ENCODE measurements at regions not wholly inside any gene's neighbourhood (a gene's known extent, or its start where the extent isn't known, plus 50 kb on each side); places are given as distances from the start of the nearest gene placed in this dataset.

GRCh38 chr6:41429506-41430504 lies 94.4 kb downstream of the NCR2 start:
- no peak for DNase-seq

GRCh38 chr6:41430875-41431274 lies 95.5 kb downstream of the NCR2 start:
- DNase-seq = no peak

GRCh38 chr6:41432280-41432679 lies 96.9 kb downstream of the NCR2 start:
- DNase-seq = no peak

- DNase-seq = no peak
Observed at GRCh38 chr6:41434803-41435481, 99.5 kb downstream of the NCR2 start.

GRCh38 chr6:41437604-41438003 lies 102.2 kb downstream of the NCR2 start:
- DNase-seq = no peak

GRCh38 chr6:41438746-41439145 lies 103.3 kb downstream of the NCR2 start:
- DNase-seq = no peak

GRCh38 chr6:41439524-41440418 lies 104.4 kb downstream of the NCR2 start:
- DNase-seq = no peak

GRCh38 chr6:41440958-41441357 lies 105.2 kb upstream of the FOXP4 start:
- no peak for DNase-seq

- DNase-seq = no peak
Observed at GRCh38 chr6:41441598-41442351, 104.4 kb upstream of the FOXP4 start.

GRCh38 chr6:41442352-41442672 lies 103.9 kb upstream of the FOXP4 start:
- no peak for DNase-seq

GRCh38 chr6:41442800-41443501 lies 103.2 kb upstream of the FOXP4 start:
- peak; percentile 77 for DNase-seq

- DNase-seq = no peak
Observed at GRCh38 chr6:41443616-41444525, 102.3 kb upstream of the FOXP4 start.

GRCh38 chr6:41445261-41445660 lies 100.9 kb upstream of the FOXP4 start:
- DNase-seq = no peak

GRCh38 chr6:41446132-41446531 lies 100.0 kb upstream of the FOXP4 start:
- no peak for DNase-seq

GRCh38 chr6:41446907-41447545 lies 99.2 kb upstream of the FOXP4 start:
- no peak for DNase-seq

GRCh38 chr6:41448256-41448655 lies 97.9 kb upstream of the FOXP4 start:
- no peak for DNase-seq

- DNase-seq = peak; percentile 71
Observed at GRCh38 chr6:41449399-41450245, 96.6 kb upstream of the FOXP4 start.

- no peak for DNase-seq
Observed at GRCh38 chr6:41450581-41450980, 95.6 kb upstream of the FOXP4 start.

- no peak for DNase-seq
Observed at GRCh38 chr6:41451039-41451438, 95.1 kb upstream of the FOXP4 start.

All from NCI-H510A treated with DMSO at 0.1 percent for 48 hours (cell line).